ENCODE measurements at regions not wholly inside any gene's neighbourhood (a gene's known extent, or its start where the extent isn't known, plus 50 kb on each side); places are given as distances from the start of the nearest gene placed in this dataset.

DNA sequence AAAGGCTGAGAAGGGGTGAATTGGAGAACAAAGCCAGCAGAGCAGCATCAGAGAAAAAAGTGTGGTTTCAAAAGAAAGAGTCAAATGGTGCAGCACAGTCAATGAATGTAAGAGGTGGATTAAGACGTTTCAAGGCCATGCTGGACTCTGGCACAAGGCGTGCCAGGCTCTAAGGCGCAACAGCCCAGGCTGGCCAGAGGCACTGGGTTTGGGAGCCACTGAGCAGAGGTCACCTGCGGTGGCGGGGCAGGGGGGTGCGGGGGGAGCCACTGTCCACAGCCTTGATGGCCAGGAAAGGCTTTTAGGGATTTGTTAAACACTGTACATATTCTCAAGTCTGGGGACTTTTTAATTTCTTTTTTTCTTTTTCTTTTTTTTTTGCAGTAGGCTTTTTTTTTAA lies 222.5 kb upstream of the FAT1 start:
- Histone ChIP-seq H3K36me3 (no peaks in the 10 kb centered on the region), H3K27me3 (no peaks in the 10 kb centered on the region), H3K9me3 (ENCODE audit: low read depth) (no peaks in the 10 kb centered on the region), H3K4me3 (no peak overlapping the region), H3K4me1 (ENCODE audit: low read depth) (peaks cover 17% of the 10 kb centered on the region), H3K27ac (no peak overlapping the region)
- TF ChIP-seq, protein P1, sequence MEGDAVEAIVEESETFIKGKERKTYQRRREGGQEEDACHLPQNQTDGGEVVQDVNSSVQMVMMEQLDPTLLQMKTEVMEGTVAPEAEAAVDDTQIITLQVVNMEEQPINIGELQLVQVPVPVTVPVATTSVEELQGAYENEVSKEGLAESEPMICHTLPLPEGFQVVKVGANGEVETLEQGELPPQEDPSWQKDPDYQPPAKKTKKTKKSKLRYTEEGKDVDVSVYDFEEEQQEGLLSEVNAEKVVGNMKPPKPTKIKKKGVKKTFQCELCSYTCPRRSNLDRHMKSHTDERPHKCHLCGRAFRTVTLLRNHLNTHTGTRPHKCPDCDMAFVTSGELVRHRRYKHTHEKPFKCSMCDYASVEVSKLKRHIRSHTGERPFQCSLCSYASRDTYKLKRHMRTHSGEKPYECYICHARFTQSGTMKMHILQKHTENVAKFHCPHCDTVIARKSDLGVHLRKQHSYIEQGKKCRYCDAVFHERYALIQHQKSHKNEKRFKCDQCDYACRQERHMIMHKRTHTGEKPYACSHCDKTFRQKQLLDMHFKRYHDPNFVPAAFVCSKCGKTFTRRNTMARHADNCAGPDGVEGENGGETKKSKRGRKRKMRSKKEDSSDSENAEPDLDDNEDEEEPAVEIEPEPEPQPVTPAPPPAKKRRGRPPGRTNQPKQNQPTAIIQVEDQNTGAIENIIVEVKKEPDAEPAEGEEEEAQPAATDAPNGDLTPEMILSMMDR (IDR thresholded peaks at IDR 0.05; ENCODE audit: low read depth, low read length), result no peak
- no peak for DNase-seq (ENCODE audit: low read depth in 1 of 2, low spot score in 1 of 2)

DNA sequence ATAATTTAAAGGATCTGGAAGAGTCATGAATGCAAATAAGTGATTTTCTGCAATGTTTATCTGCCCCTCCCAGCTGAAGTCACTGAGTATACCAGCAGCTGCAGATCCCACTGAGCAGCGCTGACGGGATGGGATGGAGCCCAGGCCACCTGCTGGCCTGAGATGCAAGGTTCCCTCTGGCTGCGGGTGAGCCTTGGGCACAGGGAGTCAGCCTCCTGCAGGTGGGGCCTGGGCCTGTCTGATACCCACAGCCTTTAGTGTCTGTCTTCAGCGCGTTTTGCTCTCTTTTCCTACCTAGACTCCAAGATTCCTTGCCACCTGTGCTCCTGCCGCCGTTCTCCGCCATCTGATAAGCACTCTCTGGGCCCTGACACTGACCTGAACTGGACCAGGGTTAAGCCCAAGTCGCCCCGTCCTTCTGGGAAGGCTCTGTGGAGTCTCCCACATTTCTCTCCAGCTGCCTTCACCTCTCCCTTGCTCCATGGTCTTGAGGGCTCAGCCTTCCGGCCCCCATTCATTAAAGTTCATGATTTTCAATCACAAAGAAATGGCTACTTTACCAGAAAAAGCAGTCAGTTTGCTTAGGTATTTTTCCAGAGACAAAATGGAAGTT lies 223.1 kb upstream of the FAT1 start:
- Histone ChIP-seq H3K4me3 (no peak overlapping the region), H3K9me3 (ENCODE audit: low read depth) (no peaks in the 10 kb centered on the region), H3K27me3 (no peaks in the 10 kb centered on the region), H3K36me3 (no peaks in the 10 kb centered on the region), H3K27ac (peak overlapping the region; percentile 39), H3K4me1 (ENCODE audit: low read depth) (peaks cover 17% of the 10 kb centered on the region)
- DNase-seq (ENCODE audit: low read depth in 1 of 2, low spot score in 1 of 2), result peak; percentile 32 to 56
- TF ChIP-seq, protein P1 (IDR thresholded peaks at IDR 0.05; ENCODE audit: low read depth, low read length), result peak; percentile 27

DNA sequence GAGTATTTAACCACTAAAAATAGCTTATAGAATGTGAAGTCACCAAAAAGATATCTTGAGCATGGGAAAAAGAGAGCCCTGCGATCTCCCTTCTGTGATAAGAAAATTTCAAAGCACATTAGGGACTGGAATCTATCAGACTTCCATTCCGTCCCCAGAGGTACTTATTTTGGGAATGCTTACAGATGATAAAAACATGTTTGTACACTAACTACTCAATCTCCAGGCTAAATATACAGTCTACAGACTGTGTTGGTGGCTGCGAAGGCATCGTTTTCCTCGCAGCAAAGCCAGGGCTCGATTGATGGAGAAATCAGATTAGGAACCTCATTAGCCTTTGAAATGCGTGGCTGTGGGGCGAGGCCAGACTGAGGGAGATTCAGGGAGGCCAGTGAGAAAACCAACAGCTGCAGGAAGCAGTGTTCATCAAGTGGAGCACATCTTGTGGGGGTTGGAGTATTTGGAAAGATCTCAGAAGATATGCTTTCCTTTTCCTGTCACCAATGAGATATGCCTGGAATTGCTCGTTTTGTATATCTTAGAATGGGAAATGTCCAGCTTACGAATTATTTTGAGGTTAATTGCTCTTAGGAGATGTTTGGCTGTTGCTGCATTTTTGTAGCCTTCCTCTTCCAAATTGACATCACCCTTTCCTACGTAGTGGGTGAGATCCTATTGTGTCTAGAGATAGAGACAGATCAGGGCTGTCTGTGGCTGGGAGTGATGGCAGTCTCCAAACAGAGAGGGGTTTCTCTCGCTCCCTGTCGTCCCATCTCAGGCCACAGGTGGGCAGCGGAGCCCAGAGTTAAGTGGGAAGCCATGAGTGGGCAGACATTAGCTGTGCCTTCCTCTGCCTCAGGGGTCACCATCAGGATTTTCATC lies 224.9 kb upstream of the FAT1 start:
- TF ChIP-seq, protein P1 (IDR thresholded peaks at IDR 0.05; ENCODE audit: low read depth, low read length), result peak; percentile 60
- no peaks in the 10 kb centered on the region for H3K36me3 ChIP-seq
- no peaks in the 10 kb centered on the region for H3K9me3 ChIP-seq (ENCODE audit: low read depth)
- peak; percentile 37 to 41 for DNase-seq (ENCODE audit: low read depth in 1 of 2, low spot score in 1 of 2)
- no peak overlapping the region for H3K4me3 ChIP-seq
- H3K4me1 ChIP-seq (ENCODE audit: low read depth), result peaks cover 10% of the 10 kb centered on the region
- H3K27me3 ChIP-seq, result no peaks in the 10 kb centered on the region
- H3K27ac ChIP-seq, result peak overlapping the region; percentile 67

DNA sequence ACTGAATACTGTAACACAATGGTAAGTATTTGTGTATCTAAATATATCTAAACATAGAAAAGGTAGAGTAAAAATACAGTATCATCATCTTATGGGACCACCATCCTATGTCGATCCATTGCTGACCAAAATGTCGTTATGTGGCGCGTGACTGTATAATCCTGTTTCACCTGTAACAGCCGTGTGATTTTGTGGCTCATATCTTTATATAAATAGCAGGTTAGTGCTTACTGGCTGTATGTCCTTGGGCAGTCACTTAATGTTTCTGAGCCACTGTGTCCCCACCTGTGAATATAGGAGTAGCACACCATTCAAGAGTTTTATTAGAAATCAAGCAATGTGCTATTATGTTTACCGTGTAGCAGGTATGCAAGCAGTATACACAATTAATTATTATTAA lies 226.2 kb upstream of the FAT1 start:
- DNase-seq (ENCODE audit: low read depth in 1 of 2, low spot score in 1 of 2), result no peak

DNA sequence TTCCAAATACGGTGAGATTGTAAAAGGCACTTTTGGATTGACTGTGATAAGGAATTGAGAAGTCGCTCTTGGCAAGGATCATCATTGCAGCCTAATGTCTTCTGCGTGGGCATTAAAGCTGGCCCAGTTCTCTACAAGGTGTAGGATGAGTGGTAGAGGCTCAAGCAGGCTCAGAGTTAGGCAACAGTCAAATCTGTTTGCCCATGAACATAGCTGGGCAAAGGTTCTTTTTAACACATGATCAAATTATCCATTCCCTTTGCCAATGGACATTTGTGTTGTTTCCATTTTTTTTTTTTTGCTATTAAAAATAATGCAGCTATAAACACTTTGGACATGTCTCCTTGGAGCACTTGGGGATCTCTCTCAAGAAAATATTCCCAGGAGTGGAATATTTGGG lies 229.1 kb upstream of the FAT1 start:
- H3K9me3 ChIP-seq (ENCODE audit: low read depth), result no peaks in the 10 kb centered on the region
- DNase-seq (ENCODE audit: low read depth in 1 of 2, low spot score in 1 of 2), result no peak
- H3K4me3 ChIP-seq, result no peak overlapping the region
- H3K27ac ChIP-seq, result no peak overlapping the region
- H3K27me3 ChIP-seq, result no peaks in the 10 kb centered on the region
- H3K36me3 ChIP-seq, result no peaks in the 10 kb centered on the region
- H3K4me1 ChIP-seq (ENCODE audit: low read depth), result peaks cover 10% of the 10 kb centered on the region
- TF ChIP-seq, protein P1 (IDR thresholded peaks at IDR 0.05; ENCODE audit: low read depth, low read length), result no peak

More for the DNA sequence above, 226.2 kb upstream of the FAT1 start:
- no peaks in the 10 kb centered on the region for H3K9me3 ChIP-seq (ENCODE audit: low read depth)
- TF ChIP-seq, protein P1 (IDR thresholded peaks at IDR 0.05; ENCODE audit: low read depth, low read length), result no peak
- H3K36me3 ChIP-seq, result no peaks in the 10 kb centered on the region
- H3K27me3 ChIP-seq, result no peaks in the 10 kb centered on the region
- no peak overlapping the region for H3K27ac ChIP-seq
- no peak overlapping the region for H3K4me3 ChIP-seq
- peaks cover 10% of the 10 kb centered on the region for H3K4me1 ChIP-seq (ENCODE audit: low read depth)
